Right hindlimb (tissue), 1 donor: ENCODE measurements at regions not wholly inside any gene's neighbourhood (a gene's known extent, or its start where the extent isn't known, plus 50 kb on each side); places are given as distances from the start of the nearest gene placed in this dataset.

ENCODE experiments used
- DNase-seq: peaks from one replicate; pipeline ENCODE4 v3.0.0-alpha.2; 2018

DNA sequence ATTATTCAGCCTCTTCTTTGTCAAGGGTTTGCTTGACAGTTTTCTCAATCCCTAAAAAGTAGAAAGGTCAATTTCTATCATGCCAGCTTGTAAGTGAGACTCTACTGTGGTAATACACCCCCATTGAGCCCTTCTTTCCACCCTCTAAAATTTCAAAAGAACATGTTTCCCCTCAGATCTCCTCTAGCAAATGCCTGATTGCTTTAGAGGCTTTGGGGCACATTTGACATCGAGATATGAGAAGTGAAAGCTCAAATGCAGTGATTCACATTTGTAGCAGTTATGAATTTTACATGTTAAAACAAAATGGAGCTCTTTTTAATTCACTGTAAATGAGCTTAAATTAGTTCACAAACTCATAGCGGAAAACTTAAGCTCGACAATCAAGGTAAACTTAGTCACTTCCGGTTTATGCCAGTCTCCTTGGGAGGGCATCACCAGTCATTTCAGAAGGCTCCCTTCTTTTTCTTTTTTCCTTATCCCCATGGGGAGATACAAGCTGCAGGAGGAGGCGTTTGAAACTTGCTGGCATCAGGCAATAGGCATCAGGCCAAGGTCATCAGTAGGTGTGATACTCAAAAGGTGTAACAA lies 55.3 kb upstream of the ADO start:
- no peak for DNase-seq
